GM23338 (cell line): ENCODE measurements at regions not wholly inside any gene's neighbourhood (a gene's known extent, or its start where the extent isn't known, plus 50 kb on each side); places are given as distances from the start of the nearest gene placed in this dataset.

ENCODE experiments used
- ATAC-seq: fragments of 200-7000 bp; cut with Tn5 transposase; 3 replicates; pipeline ENCODE4 v1.9.1; 2020
- DNase-seq: peaks from one replicate; pipeline ENCODE4 v3.0.0-alpha.2; 2015; ENCODE audit warnings: low spot score
- H2AFZ ChIP-seq: fragments of 200-600 bp; sonication (generic); 2 replicates; pipeline ENCODE4 v1.8.0; 2016; ENCODE audit warnings: antibody characterized with exemption, mild to moderate bottlenecking, moderate library complexity
- H3F3A ChIP-seq: fragments of 200-600 bp; sonication (generic); replicated peaks from 2 replicates; pipeline ENCODE4 v1.8.0; 2017; ENCODE audit warnings: antibody characterized with exemption, mixed run types, low read depth
- H3K27ac ChIP-seq: fragments of 200-600 bp; sonication (generic); 2 replicates; pipeline ENCODE4 v1.6.1; 2016; ENCODE audit warnings: low read depth
- H3K27me3 ChIP-seq: fragments of 200-600 bp; sonication (generic); 2 replicates; pipeline ENCODE4 v1.8.0; 2016; ENCODE audit warnings: mild to moderate bottlenecking, mixed run types, moderate library complexity; ENCODE audit not compliant: insufficient read depth
- H3K36me3 ChIP-seq: fragments of 200-600 bp; sonication (generic); 2 replicates; pipeline ENCODE4 v1.8.0; 2016; ENCODE audit warnings: mild to moderate bottlenecking; ENCODE audit not compliant: insufficient read depth
- H3K4me1 ChIP-seq: fragments of 200-600 bp; sonication (generic); 2 replicates; pipeline ENCODE4 v1.8.0; 2016; ENCODE audit warnings: mild to moderate bottlenecking, moderate library complexity; ENCODE audit not compliant: insufficient read depth
- H3K4me2 ChIP-seq: fragments of 200-600 bp; sonication (generic); 2 replicates; pipeline ENCODE4 v1.7.1; 2017; ENCODE audit warnings: mixed run types
- H3K4me3 ChIP-seq: fragments of 200-600 bp; sonication (generic); 2 replicates; pipeline ENCODE4 v1.6.1; 2016; ENCODE audit warnings: mixed run types
- H3K79me2 ChIP-seq: fragments of 200-600 bp; sonication (generic); replicated peaks from 2 replicates; pipeline ENCODE4 v1.8.0; 2017; ENCODE audit warnings: mild to moderate bottlenecking; ENCODE audit not compliant: insufficient read depth
- H3K9me2 ChIP-seq: fragments of 200-600 bp; sonication (generic); 2 replicates; pipeline ENCODE4 v1.8.0; 2017; ENCODE audit not compliant: insufficient read depth
- H4K20me1 ChIP-seq: fragments of 200-600 bp; sonication (generic); replicated peaks from 2 replicates; pipeline ENCODE4 v1.8.0; 2017; ENCODE audit warnings: mild to moderate bottlenecking; ENCODE audit not compliant: insufficient read depth
- H3K27ac Mint-ChIP-seq: 2 replicates; pipeline ENCODE4 v1.8.0; 2020; ENCODE audit warnings: inconsistent platforms, mild to moderate bottlenecking, moderate library complexity, mixed read lengths
- H3K27me3 Mint-ChIP-seq: 3 replicates; pipeline ENCODE4 v1.8.0; 2022; ENCODE audit warnings: low read depth, mild to moderate bottlenecking, moderate library complexity, mixed read lengths, inconsistent platforms; ENCODE audit not compliant: insufficient read depth, poor library complexity
- H3K36me3 Mint-ChIP-seq: 3 replicates; pipeline ENCODE4 v1.8.0; 2021; ENCODE audit warnings: low read depth, mild to moderate bottlenecking, inconsistent platforms, moderate library complexity, mixed read lengths
- H3K4me1 Mint-ChIP-seq: 3 replicates; pipeline ENCODE4 v1.8.0; 2020; ENCODE audit warnings: mild to moderate bottlenecking, inconsistent platforms, mixed read lengths
- H3K4me3 Mint-ChIP-seq: 3 replicates; pipeline ENCODE4 v1.8.0; 2021; ENCODE audit warnings: moderate library complexity, mild to moderate bottlenecking, inconsistent platforms, mixed read lengths
- H3K9me3 Mint-ChIP-seq: 3 replicates; pipeline ENCODE4 v1.8.0; 2020; ENCODE audit warnings: moderate library complexity, mild to moderate bottlenecking, inconsistent platforms, mixed read lengths
- CREB1 ChIP-seq: fragments of 250-450 bp; sonication (Bioruptor Pico); IDR thresholded peaks from 2 replicates; pipeline ENCODE4 v1.5.0; 2020; ENCODE audit warnings: low read depth, mild to moderate bottlenecking, moderate library complexity
- CTCF ChIP-seq, 2 experiments: fragments of 200-600 bp in 1 of 2; sonication (generic) in 1 of 2; conservative IDR thresholded peaks; 2 replicates each; pipeline versions ENCODE4 v1.5.1 to v1.6.1; 2016 to 2017; ENCODE audit warnings: antibody characterized with exemption in 2 of 2, low read depth in 2 of 2, mild to moderate bottlenecking in 2 of 2, moderate library complexity in 1 of 2
- ETS1 ChIP-seq: IDR thresholded peaks from 2 replicates; pipeline ENCODE4 v1.6.1; 2016; ENCODE audit warnings: antibody characterized with exemption
- EZH2 ChIP-seq: fragments of 200-600 bp; sonication (generic); IDR thresholded peaks from one replicate; pipeline ENCODE4 v1.8.0; 2017; ENCODE audit warnings: antibody characterized with exemption, mild to moderate bottlenecking, low read depth; ENCODE audit not compliant: unreplicated experiment
- EZH2phosphoT487 ChIP-seq: fragments of 200-600 bp; sonication (generic); IDR thresholded peaks from one replicate; pipeline ENCODE4 v1.8.1; 2018; ENCODE audit warnings: antibody characterized with exemption; ENCODE audit not compliant: unreplicated experiment
- JUNB ChIP-seq: IDR thresholded peaks from one replicate; pipeline ENCODE4 v1.6.1; 2016; ENCODE audit warnings: antibody characterized with exemption; ENCODE audit not compliant: unreplicated experiment
- NANOG ChIP-seq: IDR thresholded peaks from 2 replicates; pipeline ENCODE4 v1.6.1; 2016; ENCODE audit warnings: antibody characterized with exemption, borderline replicate concordance
- POLR2AphosphoS5 ChIP-seq: IDR thresholded peaks from 2 replicates; pipeline ENCODE4 v1.6.1; 2016; ENCODE audit warnings: antibody characterized with exemption, low read depth
- REST ChIP-seq: IDR thresholded peaks from one replicate; pipeline ENCODE4 v1.6.1; 2018; ENCODE audit warnings: antibody characterized with exemption; ENCODE audit not compliant: unreplicated experiment
- STAT1 ChIP-seq: IDR thresholded peaks from one replicate; pipeline ENCODE4 v1.6.1; 2016; ENCODE audit warnings: antibody characterized with exemption; ENCODE audit not compliant: unreplicated experiment
- ZNF114 ChIP-seq: fragments of 250-450 bp; sonication (Bioruptor Pico); IDR thresholded peaks from 2 replicates; pipeline ENCODE4 v1.5.0; 2020; ENCODE audit warnings: mild to moderate bottlenecking, moderate library complexity
- ZNF331 ChIP-seq: fragments of 250-450 bp; sonication (Bioruptor Pico); IDR thresholded peaks from 2 replicates; pipeline ENCODE4 v1.5.0; 2020; ENCODE audit warnings: low read depth, mild to moderate bottlenecking, moderate library complexity
- ZNF462 ChIP-seq: fragments of 250-450 bp; sonication (Bioruptor Pico); IDR thresholded peaks from 2 replicates; pipeline ENCODE4 v1.5.0; 2020; ENCODE audit warnings: mild to moderate bottlenecking, moderate library complexity

- Histone ChIP-seq H3K9me2 (no peaks in the 10 kb centered on the region), H2AFZ (no peak overlapping the region), H3K4me3 (no peak overlapping the region), H3K79me2 (no peaks in the 10 kb centered on the region), H3K4me2 (no peak overlapping the region), H3F3A (no peaks in the 10 kb centered on the region), H3K4me1 (no peaks in the 10 kb centered on the region), H3K27ac (no peak overlapping the region), H4K20me1 (no peaks in the 10 kb centered on the region), H3K27me3 (no peaks in the 10 kb centered on the region), H3K36me3 (no peaks in the 10 kb centered on the region)
- Mint-ChIP-seq H3K36me3 (no peaks in the 10 kb centered on the region), H3K9me3 (no peaks in the 10 kb centered on the region), H3K4me3 (no peak overlapping the region), H3K27ac (no peak overlapping the region), H3K27me3 (peaks cover 5% of the 10 kb centered on the region), H3K4me1 (peaks cover 4% of the 10 kb centered on the region; the same call in 1 of the 3 replicates)
- ATAC-seq: no peak
- TF ChIP-seq REST (no peak), CTCF (conservative IDR thresholded peaks at IDR 0.05; ENCODE audit: low read depth in 2 of 2) (no peak), NANOG (no peak), ETS1 (no peak), STAT1 (no peak), ZNF114 (no peak), EZH2phosphoT487 (no peak), CREB1 (CRISPR knock-in tag) (no peak), ZNF331 (no peak), EZH2 (no peak), ZNF462 (CRISPR knock-in tag) (no peak), JUNB (no peak), POLR2AphosphoS5 (no peak)
- DNase-seq: no peak
These were observed 431.8 kb downstream of the BCOR start for GRCh38 chrX:39665830-39666518.
